Gastroesophageal sphincter (tissue), 4 donors: ENCODE measurements at regions not wholly inside any gene's neighbourhood (a gene's known extent, or its start where the extent isn't known, plus 50 kb on each side); places are given as distances from the start of the nearest gene placed in this dataset.

Source experiments
- ATAC-seq: fragments of 150-250 bp; one replicate; pipeline ENCODE4 v1.9.1; 2016; ENCODE audit warnings: mild to moderate bottlenecking, moderate library complexity
- H3K27ac ChIP-seq, 4 donors: fragments of 200-600 bp; sonication (generic) in 3 of 4; 1 replicate in 3 of 4; 2 replicates in 1 of 4; pipeline ENCODE4 v1.5.1; 2016 to 2019
- H3K27me3 ChIP-seq: fragments of 200-600 bp; sonication (generic); one replicate; pipeline ENCODE4 v1.5.1; 2019
- H3K36me3 ChIP-seq, 2 donors: fragments of 200-600 bp; sonication (generic); one replicate each; pipeline ENCODE4 v1.5.1; 2019; ENCODE audit warnings: control low read depth in 1 of 2
- H3K4me1 ChIP-seq, 3 donors: fragments of 200-600 bp; sonication (generic); 1 replicate in 2 of 3; 2 replicates in 1 of 3; pipeline ENCODE4 v1.5.1; 2016 to 2019; ENCODE audit warnings: control low read depth in 2 of 3
- H3K4me3 ChIP-seq, 2 donors: fragments of 200-600 bp; sonication (generic); one replicate each; pipeline ENCODE4 v1.5.1; 2019; ENCODE audit warnings: mild to moderate bottlenecking in 1 of 2, moderate library complexity in 1 of 2
- H3K9me3 ChIP-seq, 3 donors: fragments of 200-600 bp; sonication (generic); one replicate each; pipeline ENCODE4 v1.5.1; 2017 to 2019; ENCODE audit warnings: control low read depth in 2 of 3
- CTCF ChIP-seq, 4 experiments: fragments of 200-600 bp in 2 of 4; fragments of 450-650 bp in 2 of 4; sonication (generic) in 1 of 4; IDR thresholded peaks; one replicate each; pipeline ENCODE4 v1.5.1; 2017 to 2019; ENCODE audit warnings: antibody characterized with exemption in 4 of 4, mild to moderate bottlenecking in 2 of 4, moderate library complexity in 2 of 4
- EP300 ChIP-seq: sonication (generic); formaldehyde crosslinking; IDR thresholded peaks from one replicate; pipeline ENCODE4 v1.6.1; 2017; ENCODE audit warnings: antibody characterized with exemption, mild to moderate bottlenecking
- POLR2A ChIP-seq, 2 donors: fragments of 450-650 bp; IDR thresholded peaks; one replicate each; pipeline ENCODE4 v1.6.1; 2017; ENCODE audit warnings: antibody characterized with exemption in 2 of 2, mild to moderate bottlenecking in 2 of 2, moderate library complexity in 1 of 2
- POLR2AphosphoS5 ChIP-seq: sonication (generic); formaldehyde crosslinking; IDR thresholded peaks from one replicate; pipeline ENCODE4 v1.6.1; 2017; ENCODE audit warnings: antibody characterized with exemption
- WGBS, 2 donors: methylation state at CpG; one replicate each; pipeline ENCODE4 v1.1.5; 2018; ENCODE audit warnings: low coverage in 1 of 2; 5-methylcytosine and 5-hydroxymethylcytosine counted together

- Histone ChIP-seq H3K27me3 (peaks cover 69% of the 10 kb centered on the region), H3K4me1 (no peaks in the 10 kb centered on the region)
- ATAC-seq, result no peak
Observed at GRCh38 chr22:49327411-49328117, 500.1 kb downstream of the BRD1 start.

GRCh38 chr22:49326558-49326957 lies 501.1 kb downstream of the BRD1 start:
- H3K9me3 ChIP-seq, result peaks cover 0 to 32% (median 0%) of the 10 kb centered on the region in 3 donors
- no peak overlapping the region for H3K4me3 ChIP-seq
- no peak overlapping the region for H3K27ac ChIP-seq
- TF ChIP-seq POLR2A (IDR thresholded peaks at IDR 0.05) (no peak), CTCF (IDR thresholded peaks at IDR 0.05) (no peak), EP300 (no peak), POLR2AphosphoS5 (no peak)
- ATAC-seq, result no peak
- H3K4me1 ChIP-seq, result no peaks in the 10 kb centered on the region
- WGBS, 2 donors, result 80 to 85% methylated on average over 2 to 5 of the region's 5 CpGs
- H3K27me3 ChIP-seq, result peaks cover 69% of the 10 kb centered on the region
- H3K36me3 ChIP-seq, result no peaks in the 10 kb centered on the region

More at GRCh38 chr22:49327411-49328117, 500.1 kb downstream of the BRD1 start:
- no peak overlapping the region for H3K4me3 ChIP-seq
- H3K27ac ChIP-seq, result no peak overlapping the region
- peaks cover 0 to 42% (median 0%) of the 10 kb centered on the region in 3 donors for H3K9me3 ChIP-seq
- WGBS, 2 donors, result 59 to 69% methylated on average over 3 to 4 of the region's 9 CpGs
- H3K36me3 ChIP-seq, result no peaks in the 10 kb centered on the region
- TF ChIP-seq POLR2AphosphoS5 (no peak), CTCF (IDR thresholded peaks at IDR 0.05) (no peak), EP300 (no peak), POLR2A (IDR thresholded peaks at IDR 0.05) (no peak)

DNA sequence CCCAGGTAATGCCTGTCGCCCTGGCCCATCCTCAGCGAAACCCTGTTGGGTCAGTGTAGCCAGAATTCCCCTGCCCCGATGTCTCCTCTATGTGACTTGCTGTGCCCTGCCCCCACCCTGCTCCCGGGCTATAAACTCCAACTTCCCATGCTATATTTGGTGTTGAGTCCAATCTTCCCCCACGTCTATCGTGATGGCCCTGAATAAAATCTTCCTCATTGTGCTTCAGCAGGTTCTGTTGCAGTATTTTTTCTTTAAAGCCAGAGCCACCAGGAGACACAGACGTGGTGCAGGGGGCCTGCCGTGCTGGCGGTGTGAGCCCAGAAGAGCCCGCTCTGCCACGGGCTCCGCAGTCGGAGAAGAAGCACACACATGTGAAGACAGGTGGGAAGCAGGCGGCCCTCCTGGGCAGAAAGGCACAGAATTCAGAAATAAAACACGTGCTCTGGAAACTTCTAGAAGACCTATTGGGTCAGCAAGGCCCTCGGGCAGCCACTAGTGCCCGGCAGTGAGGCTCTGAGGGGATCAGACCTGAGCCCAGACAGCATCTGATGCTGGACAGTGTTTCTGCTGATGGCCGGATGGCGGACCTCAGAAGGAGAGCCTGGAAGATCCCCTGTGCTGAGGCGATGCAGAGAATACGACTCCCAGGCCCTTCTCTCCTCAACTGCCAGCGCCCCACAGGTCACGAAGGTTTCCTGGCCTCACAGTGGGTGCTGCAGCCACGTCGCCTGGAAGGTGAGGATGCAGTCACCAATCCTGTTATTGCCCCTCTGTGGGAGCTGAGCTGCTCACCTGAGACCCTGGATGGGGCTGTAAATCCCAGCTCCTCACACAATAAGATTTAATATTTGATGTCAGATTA lies 501.9 kb downstream of the BRD1 start:
- peaks cover 0 to 32% (median 0%) of the 10 kb centered on the region in 3 donors for H3K9me3 ChIP-seq
- 54 to 80% methylated on average over 3 to 8 of the region's 25 CpGs for WGBS, 2 donors
- H3K4me1 ChIP-seq, result no peaks in the 10 kb centered on the region
- H3K27ac ChIP-seq, result no peak overlapping the region
- H3K36me3 ChIP-seq, result no peaks in the 10 kb centered on the region
- H3K27me3 ChIP-seq, result peaks cover 68% of the 10 kb centered on the region
- H3K4me3 ChIP-seq, result no peak overlapping the region
- TF ChIP-seq CTCF (IDR thresholded peaks at IDR 0.05) (no peak), EP300 (no peak), POLR2AphosphoS5 (no peak), POLR2A (IDR thresholded peaks at IDR 0.05) (no peak)
- no peak for ATAC-seq

GRCh38 chr22:49324527-49325491 lies 502.9 kb downstream of the BRD1 start:
- peaks cover 63% of the 10 kb centered on the region for H3K27me3 ChIP-seq
- peaks cover 0 to 32% (median 0%) of the 10 kb centered on the region in 3 donors for H3K9me3 ChIP-seq
- no peak overlapping the region for H3K27ac ChIP-seq
- no peak for ATAC-seq
- no peaks in the 10 kb centered on the region for H3K4me1 ChIP-seq
- H3K4me3 ChIP-seq, result no peak overlapping the region
- no peaks in the 10 kb centered on the region for H3K36me3 ChIP-seq
- TF ChIP-seq EP300 (no peak), POLR2AphosphoS5 (no peak), POLR2A (IDR thresholded peaks at IDR 0.05) (no peak), CTCF (IDR thresholded peaks at IDR 0.05) (no peak)
- 78 to 100% methylated on average over 1 to 4 of the region's 29 CpGs for WGBS, 2 donors
